Kasumi-1 (cell line): ENCODE measurements at regions not wholly inside any gene's neighbourhood (a gene's known extent, or its start where the extent isn't known, plus 50 kb on each side); places are given as distances from the start of the nearest gene placed in this dataset.
A peak's percentile ranks its signal among the peaks of the same experiment; 100 is the strongest.
"Not testable (repeated sequence)": the region's sequence is repeated elsewhere in the genome, so short reads cannot be mapped to it uniquely, and the experiment has no call there.

Experiments
- DNase-seq, 2 experiments: peaks; one replicate each; lab custom pipeline; 2025; lab: John Stamatoyannopoulos, UW

- not testable (repeated sequence) for DNase-seq
Observed at GRCh38 chr1:220412382-220412781, 115.6 kb upstream of the MARK1 start.

- peak; percentile 14 to 23 for DNase-seq
Observed at GRCh38 chr1:220410611-220411010, 117.3 kb upstream of the MARK1 start.

- DNase-seq, result peak in 1 of 2 experiments; percentile 4
Observed at GRCh38 chr1:220409771-220410595, 118.0 kb upstream of the MARK1 start.

GRCh38 chr1:220407191-220407590 is 120.7 kb upstream of the MARK1 start:
- DNase-seq, result no peak

GRCh38 chr1:220398238-220398637 is 126.0 kb upstream of the RAB3GAP2 start:
- no peak for DNase-seq

- DNase-seq, result no peak
Observed at GRCh38 chr1:220391491-220391890, 119.2 kb upstream of the RAB3GAP2 start.

GRCh38 chr1:220389634-220390033 is 117.4 kb upstream of the RAB3GAP2 start:
- no peak for DNase-seq

GRCh38 chr1:220386494-220387195 is 114.4 kb upstream of the RAB3GAP2 start:
- no peak for DNase-seq

GRCh38 chr1:220385158-220385557 is 112.9 kb upstream of the RAB3GAP2 start:
- no peak for DNase-seq

GRCh38 chr1:220382994-220383393 is 110.7 kb upstream of the RAB3GAP2 start:
- no peak for DNase-seq

GRCh38 chr1:220380885-220381284 is 108.6 kb upstream of the RAB3GAP2 start:
- no peak for DNase-seq

- DNase-seq, result no peak
Observed at GRCh38 chr1:220378571-220379302, 106.5 kb upstream of the RAB3GAP2 start.

GRCh38 chr1:220375715-220376114 is 103.5 kb upstream of the RAB3GAP2 start:
- DNase-seq, result no peak

- DNase-seq, result no peak
Observed at GRCh38 chr1:220374449-220374848, 102.2 kb upstream of the RAB3GAP2 start.

- DNase-seq, result no peak
Observed at GRCh38 chr1:220372451-220372850, 100.2 kb upstream of the RAB3GAP2 start.

- no peak for DNase-seq
Observed at GRCh38 chr1:220371324-220371723, 99.1 kb upstream of the RAB3GAP2 start.

- DNase-seq, result no peak
Observed at GRCh38 chr1:220370041-220370700, 97.9 kb upstream of the RAB3GAP2 start.

GRCh38 chr1:220369511-220369910 is 97.3 kb upstream of the RAB3GAP2 start:
- DNase-seq, result no peak

GRCh38 chr1:220368352-220369265 is 96.4 kb upstream of the RAB3GAP2 start:
- no peak for DNase-seq

GRCh38 chr1:220367833-220368232 is 95.6 kb upstream of the RAB3GAP2 start:
- no peak for DNase-seq

GRCh38 chr1:220366269-220366668 is 94.0 kb upstream of the RAB3GAP2 start:
- no peak for DNase-seq
